Astrocyte of the spinal cord (primary cell): ENCODE measurements at regions not wholly inside any gene's neighbourhood (a gene's known extent, or its start where the extent isn't known, plus 50 kb on each side); places are given as distances from the start of the nearest gene placed in this dataset.

ENCODE experiments used
- DNase-seq: peaks from one replicate; pipeline ENCODE4 v3.0.0; 2011; ENCODE audit warnings: low read depth, low spot score
- H3K4me3 ChIP-seq: 2 replicates; pipeline ENCODE4 v1.5.1; 2011; ENCODE audit warnings: low read depth, mild to moderate bottlenecking, low read length, moderate library complexity
- CTCF ChIP-seq: IDR thresholded peaks from 2 replicates; pipeline ENCODE4 v1.5.1; 2012; ENCODE audit warnings: low read depth, mild to moderate bottlenecking, low read length, inconsistent platforms
- in situ Hi-C: cut with HindIII; loops from 2 replicates; pipeline ENCODE4 v1.10.0; 2017; ENCODE audit warnings: low sequenced_read_pairs

- TF ChIP-seq CTCF: no peak
These were observed 197.6 kb downstream of the NDUFA10 start for GRCh38 chr2:239827523-239827890.

GRCh38 chr2:239826786-239827522 lies 198.2 kb downstream of the NDUFA10 start:
- DNase-seq: no peak
- no peak overlapping the region for H3K4me3 ChIP-seq
- TF ChIP-seq CTCF: no peak
- in situ Hi-C loops: no loop called here

More at GRCh38 chr2:239827523-239827890, 197.6 kb downstream of the NDUFA10 start:
- no peak for DNase-seq
- in situ Hi-C loops: no loop called here
- no peak overlapping the region for H3K4me3 ChIP-seq

GRCh38 chr2:239826376-239826775 lies 198.8 kb downstream of the NDUFA10 start:
- DNase-seq: no peak
- no peak for TF ChIP-seq CTCF
- in situ Hi-C loops: no loop called here
- H3K4me3 ChIP-seq: no peak overlapping the region

- H3K4me3 ChIP-seq: no peak overlapping the region
- DNase-seq: no peak
- TF ChIP-seq CTCF: no peak
- in situ Hi-C loops: no loop called here
These were observed 199.5 kb downstream of the NDUFA10 start for GRCh38 chr2:239825705-239825979.

- in situ Hi-C loops: no loop called here
- TF ChIP-seq CTCF: no peak
These were observed 200.1 kb downstream of the NDUFA10 start for GRCh38 chr2:239824866-239825704.

GRCh38 chr2:239824046-239824694 lies 201.0 kb downstream of the NDUFA10 start:
- in situ Hi-C loops: no loop called here
- H3K4me3 ChIP-seq: no peak overlapping the region
- DNase-seq: no peak
- peak; percentile 6 for TF ChIP-seq CTCF

More at GRCh38 chr2:239824866-239825704, 200.1 kb downstream of the NDUFA10 start:
- H3K4me3 ChIP-seq: no peak overlapping the region
- no peak for DNase-seq
